Uterus (tissue), 3 donors: ENCODE measurements at regions not wholly inside any gene's neighbourhood (a gene's known extent, or its start where the extent isn't known, plus 50 kb on each side); places are given as distances from the start of the nearest gene placed in this dataset.

ENCODE experiments used
- DNase-seq, 2 donors: peaks; one replicate each; pipeline ENCODE4 v3.0.0-alpha.2; 2019 to 2020
- H3K27ac ChIP-seq, 2 donors: fragments of 200-600 bp; sonication (generic); 1 replicate in 1 of 2; 2 replicates in 1 of 2; pipeline ENCODE4 v1.5.1; 2016 to 2018
- H3K27me3 ChIP-seq, 2 donors: fragments of 200-600 bp; sonication (generic); one replicate each; pipeline ENCODE4 v1.5.1; 2018 to 2019; ENCODE audit warnings: control low read depth in 1 of 2
- H3K36me3 ChIP-seq, 2 donors: fragments of 200-600 bp; sonication (generic); one replicate each; pipeline ENCODE4 v1.5.1; 2019; ENCODE audit warnings: control low read depth in 1 of 2
- H3K4me1 ChIP-seq, 2 donors: fragments of 200-600 bp; sonication (generic); one replicate each; pipeline ENCODE4 v1.5.1; 2018 to 2019; ENCODE audit warnings: control low read depth in 1 of 2
- H3K4me3 ChIP-seq, 2 donors: fragments of 200-600 bp; sonication (generic); 1 replicate in 1 of 2; 2 replicates in 1 of 2; pipeline ENCODE4 v1.5.1; 2018 to 2019; ENCODE audit warnings: mild to moderate bottlenecking in 1 of 2
- H3K9me3 ChIP-seq, 2 donors: fragments of 200-600 bp; sonication (generic); one replicate each; pipeline ENCODE4 v1.5.1; 2019; ENCODE audit warnings: control low read depth in 1 of 2
- CTCF ChIP-seq, 4 experiments: fragments of 200-600 bp in 2 of 4; fragments of 450-650 bp in 2 of 4; sonication (generic) in 2 of 4; IDR thresholded peaks; one replicate each; pipeline ENCODE4 v1.5.1; 2016 to 2019; ENCODE audit warnings: antibody characterized with exemption in 4 of 4, mild to moderate bottlenecking in 2 of 4, moderate library complexity in 1 of 4
- POLR2A ChIP-seq, 2 donors: fragments of 450-650 bp; IDR thresholded peaks; one replicate each; pipeline ENCODE4 v1.6.1; 2016; ENCODE audit warnings: antibody characterized with exemption in 2 of 2, mild to moderate bottlenecking in 1 of 2, moderate library complexity in 1 of 2
- intact Hi-C: fragments of 100-400 bp; cut with DNase I; formaldehyde crosslinking; loops from one replicate; pipeline ENCODE4 v1.15.1; 2023; ENCODE audit warnings: low total_unique reads
- donor health status: DM: yes; HTN: yes; CAD: no.

- H3K9me3 ChIP-seq, result no peaks in the 10 kb centered on the region
- no peaks in the 10 kb centered on the region for H3K27me3 ChIP-seq
- no peaks in the 10 kb centered on the region for H3K36me3 ChIP-seq
- TF ChIP-seq POLR2A (IDR thresholded peaks at IDR 0.05), result no peak
- TF ChIP-seq CTCF (IDR thresholded peaks at IDR 0.05), result no peak
- intact Hi-C loops, result no loop called here
- peak overlapping the region in 1 of 2 donors; percentile 50 for H3K27ac ChIP-seq
- no peak for DNase-seq
- peaks cover 0 to 11% of the 10 kb centered on the region in 2 donors for H3K4me1 ChIP-seq
- H3K4me3 ChIP-seq, result no peak overlapping the region
These were observed 86.1 kb downstream of the NCOR2 start for GRCh38 chr12:124481257-124481750.

DNA sequence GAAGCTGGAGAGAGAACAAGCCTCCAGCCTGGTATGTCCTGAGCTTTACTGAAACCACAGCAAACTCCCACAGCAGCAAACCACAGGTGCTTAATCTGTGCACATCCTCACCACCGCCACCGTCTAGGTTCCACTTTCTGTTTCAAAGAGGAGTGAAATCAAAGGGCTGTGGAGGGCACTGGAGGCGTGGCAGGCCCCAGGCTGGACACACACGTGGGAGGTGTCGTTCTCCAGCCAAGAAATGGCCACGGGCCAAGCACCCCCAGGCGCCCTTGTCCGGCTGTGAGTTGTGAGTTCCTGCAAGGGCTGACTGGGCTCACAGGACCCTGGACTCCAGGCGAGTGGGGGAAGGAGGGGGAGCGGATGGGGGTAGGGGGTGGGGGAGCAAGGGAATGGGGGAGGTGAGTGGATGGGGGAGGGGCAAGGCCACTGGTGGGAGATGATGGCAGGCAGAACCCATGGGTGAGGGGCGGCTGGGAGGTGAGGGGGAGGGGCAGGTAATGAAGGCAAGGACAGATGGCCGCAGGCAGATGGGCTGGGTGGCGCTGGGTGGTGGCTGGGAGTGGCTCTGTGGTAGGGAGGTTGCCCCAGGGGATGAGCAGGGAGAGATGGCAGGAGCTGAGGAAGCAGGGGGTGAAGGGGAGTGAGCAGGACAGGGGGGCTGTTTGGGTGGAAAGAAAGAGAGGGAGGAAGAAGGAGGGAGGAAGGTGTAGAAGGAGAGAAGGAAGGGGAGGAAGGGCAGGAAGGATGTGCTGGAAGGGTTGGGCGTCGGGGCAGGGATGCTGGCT lies 86.7 kb downstream of the NCOR2 start:
- H3K4me1 ChIP-seq, result peaks cover 0 to 11% of the 10 kb centered on the region in 2 donors
- no peaks in the 10 kb centered on the region for H3K36me3 ChIP-seq
- peak overlapping the region; percentile 14 to 50 for H3K27ac ChIP-seq
- peak; percentile 71 to 77 for DNase-seq
- no peaks in the 10 kb centered on the region for H3K27me3 ChIP-seq
- H3K4me3 ChIP-seq, result no peak overlapping the region
- intact Hi-C loops, result no loop called here
- no peaks in the 10 kb centered on the region for H3K9me3 ChIP-seq
- no peak for TF ChIP-seq CTCF (IDR thresholded peaks at IDR 0.05)
- TF ChIP-seq POLR2A (IDR thresholded peaks at IDR 0.05), result no peak

DNA sequence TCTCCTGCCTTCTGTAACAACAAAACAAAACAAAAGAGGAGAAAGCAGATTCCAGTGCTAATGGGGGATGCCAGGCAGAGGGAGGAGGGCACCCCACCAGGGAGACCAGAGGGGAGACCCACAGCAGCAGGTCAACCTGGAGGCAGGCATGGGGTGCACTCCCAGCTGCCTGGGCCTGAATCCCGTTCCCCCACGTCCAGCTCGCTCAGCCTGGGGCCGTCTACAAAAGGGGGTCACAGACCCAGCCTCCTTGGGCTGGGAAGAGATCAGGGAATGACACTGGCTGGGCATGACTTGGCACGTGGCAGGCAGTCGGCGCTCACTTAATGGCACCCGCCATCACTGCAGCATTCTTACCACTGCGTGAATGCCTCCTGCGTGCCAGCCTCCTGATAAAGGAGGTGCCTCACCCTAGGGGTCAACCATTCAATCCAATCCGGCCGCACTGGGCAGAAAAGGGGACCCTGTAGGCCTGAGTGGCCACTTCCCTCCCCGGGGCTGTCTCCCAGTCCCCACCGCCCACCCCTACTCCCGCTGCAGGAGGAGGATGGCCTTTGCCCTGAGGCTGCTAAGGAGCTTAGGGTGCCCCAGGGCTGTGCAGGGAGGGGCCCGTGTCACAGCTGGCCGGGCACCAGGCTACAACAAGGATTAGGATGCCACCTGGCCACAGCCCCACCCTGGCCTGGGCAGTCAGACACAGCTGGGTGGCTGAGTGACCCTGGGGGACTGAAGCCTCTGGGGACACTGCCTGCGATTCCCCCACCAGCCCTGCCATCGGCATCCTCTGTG lies 87.5 kb downstream of the NCOR2 start:
- no peaks in the 10 kb centered on the region for H3K27me3 ChIP-seq
- H3K27ac ChIP-seq, result peak overlapping the region; percentile 14 to 50
- TF ChIP-seq CTCF (IDR thresholded peaks at IDR 0.05), result no peak
- TF ChIP-seq POLR2A (IDR thresholded peaks at IDR 0.05), result no peak
- intact Hi-C loops, result no loop called here
- no peaks in the 10 kb centered on the region for H3K36me3 ChIP-seq
- no peaks in the 10 kb centered on the region for H3K9me3 ChIP-seq
- peaks cover 0 to 11% of the 10 kb centered on the region in 2 donors for H3K4me1 ChIP-seq
- no peak overlapping the region for H3K4me3 ChIP-seq
- DNase-seq, result no peak

GRCh38 chr12:124478985-124479645 lies 88.3 kb downstream of the NCOR2 start:
- no peaks in the 10 kb centered on the region for H3K9me3 ChIP-seq
- H3K27ac ChIP-seq, result no peak overlapping the region
- no peak for DNase-seq
- TF ChIP-seq CTCF (IDR thresholded peaks at IDR 0.05), result no peak
- no peak for TF ChIP-seq POLR2A (IDR thresholded peaks at IDR 0.05)
- H3K4me3 ChIP-seq, result no peak overlapping the region
- H3K36me3 ChIP-seq, result no peaks in the 10 kb centered on the region
- intact Hi-C loops, result no loop called here
- H3K27me3 ChIP-seq, result no peaks in the 10 kb centered on the region
- H3K4me1 ChIP-seq, result peaks cover 0 to 11% of the 10 kb centered on the region in 2 donors
